GM12874 (cell line): ENCODE measurements at regions not wholly inside any gene's neighbourhood (a gene's known extent, or its start where the extent isn't known, plus 50 kb on each side); places are given as distances from the start of the nearest gene placed in this dataset.

ENCODE experiments used
- TF ChIP-seq, protein P1 (sequence below): IDR thresholded peaks from 2 replicates; pipeline ENCODE4 v1.5.1; 2011; ENCODE audit warnings: low read depth, mild to moderate bottlenecking, control low read depth, low read length, moderate library complexity; ENCODE audit not compliant: insufficient read depth

DNA sequence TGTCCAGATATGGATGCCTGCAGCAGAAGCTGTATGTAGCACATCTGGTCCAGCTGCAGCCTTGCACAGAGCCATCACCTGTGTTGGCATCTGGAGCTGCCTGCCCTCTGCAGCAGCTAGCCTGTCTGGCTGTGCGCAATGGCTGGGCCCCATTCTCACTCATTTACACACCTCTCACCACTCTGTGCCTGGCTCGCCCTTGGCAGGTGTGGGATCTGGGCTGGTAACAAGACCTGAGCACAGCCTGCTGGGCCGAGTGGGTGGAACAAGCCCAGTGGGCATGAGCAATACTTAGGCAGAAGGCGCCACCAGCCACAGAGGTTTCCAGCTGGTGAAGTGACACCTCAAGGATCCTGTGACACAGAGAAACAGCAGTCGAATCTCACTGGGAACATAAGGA is 714.1 kb downstream of the NUP35 start:
- TF ChIP-seq, protein P1, sequence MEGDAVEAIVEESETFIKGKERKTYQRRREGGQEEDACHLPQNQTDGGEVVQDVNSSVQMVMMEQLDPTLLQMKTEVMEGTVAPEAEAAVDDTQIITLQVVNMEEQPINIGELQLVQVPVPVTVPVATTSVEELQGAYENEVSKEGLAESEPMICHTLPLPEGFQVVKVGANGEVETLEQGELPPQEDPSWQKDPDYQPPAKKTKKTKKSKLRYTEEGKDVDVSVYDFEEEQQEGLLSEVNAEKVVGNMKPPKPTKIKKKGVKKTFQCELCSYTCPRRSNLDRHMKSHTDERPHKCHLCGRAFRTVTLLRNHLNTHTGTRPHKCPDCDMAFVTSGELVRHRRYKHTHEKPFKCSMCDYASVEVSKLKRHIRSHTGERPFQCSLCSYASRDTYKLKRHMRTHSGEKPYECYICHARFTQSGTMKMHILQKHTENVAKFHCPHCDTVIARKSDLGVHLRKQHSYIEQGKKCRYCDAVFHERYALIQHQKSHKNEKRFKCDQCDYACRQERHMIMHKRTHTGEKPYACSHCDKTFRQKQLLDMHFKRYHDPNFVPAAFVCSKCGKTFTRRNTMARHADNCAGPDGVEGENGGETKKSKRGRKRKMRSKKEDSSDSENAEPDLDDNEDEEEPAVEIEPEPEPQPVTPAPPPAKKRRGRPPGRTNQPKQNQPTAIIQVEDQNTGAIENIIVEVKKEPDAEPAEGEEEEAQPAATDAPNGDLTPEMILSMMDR: no peak

DNA sequence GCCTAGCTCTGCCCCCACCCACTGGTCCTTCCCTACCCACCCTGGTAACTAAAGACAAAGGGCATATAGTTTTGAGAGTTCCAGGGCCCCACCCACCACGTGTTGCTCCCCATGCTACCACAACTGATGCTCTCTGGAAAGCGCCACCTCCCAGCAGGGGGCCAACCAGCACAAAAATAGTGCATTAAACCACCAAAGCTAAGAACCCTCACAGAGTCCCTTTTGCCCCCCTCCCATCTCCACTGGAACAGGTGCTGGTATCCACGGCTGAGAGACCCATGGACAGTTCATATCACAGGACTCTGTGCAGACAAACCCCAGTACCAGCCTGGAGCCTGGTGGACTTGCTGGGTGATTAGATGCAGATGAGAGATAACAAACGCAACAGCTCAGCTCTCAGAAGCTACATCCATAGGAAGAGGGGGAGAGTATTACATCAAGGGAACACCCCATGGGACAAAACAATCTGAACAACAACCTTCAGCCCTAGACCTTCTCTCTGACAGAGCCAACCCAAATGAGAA is 715.9 kb downstream of the NUP35 start:
- TF ChIP-seq, protein P1: no peak

DNA sequence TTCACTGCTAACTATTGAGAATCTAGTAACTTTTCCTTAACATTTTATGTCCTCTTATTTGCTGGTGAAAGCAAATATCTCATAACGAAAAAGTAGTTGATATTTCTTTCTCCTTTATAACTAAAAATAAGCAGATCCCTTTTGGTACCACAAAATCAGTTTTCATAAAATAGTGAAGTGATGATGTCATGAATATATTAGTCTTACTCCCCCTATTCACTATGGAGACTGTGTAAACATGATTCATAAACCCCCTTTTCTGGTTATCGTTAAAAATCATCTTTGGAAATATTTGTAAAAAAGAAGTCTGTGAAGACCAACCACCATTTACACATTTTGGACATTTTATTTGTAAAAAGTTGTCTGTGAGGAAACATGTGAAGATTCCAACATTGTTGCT is 734.9 kb downstream of the NUP35 start:
- TF ChIP-seq, protein P1: no peak

DNA sequence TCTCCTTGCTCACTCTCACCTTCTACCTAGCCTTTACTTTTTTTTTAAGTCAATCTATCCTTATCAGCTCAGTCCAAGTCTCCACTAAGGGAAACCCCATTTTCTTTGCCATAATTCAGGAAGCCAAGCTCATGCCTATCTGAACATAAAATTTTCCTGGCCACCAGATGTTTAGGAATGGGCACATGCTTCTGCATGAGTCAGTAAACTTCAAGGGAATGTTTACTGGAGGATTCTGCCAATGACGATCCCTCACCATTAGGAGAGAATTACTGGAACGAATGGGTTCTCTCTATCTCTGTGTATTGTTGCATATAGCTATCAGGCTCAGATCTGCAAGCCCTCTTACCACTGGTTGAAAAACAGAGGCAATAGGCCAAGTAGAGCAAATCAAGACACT is 731.7 kb upstream of the ZNF804A start:
- TF ChIP-seq, protein P1: no peak

DNA sequence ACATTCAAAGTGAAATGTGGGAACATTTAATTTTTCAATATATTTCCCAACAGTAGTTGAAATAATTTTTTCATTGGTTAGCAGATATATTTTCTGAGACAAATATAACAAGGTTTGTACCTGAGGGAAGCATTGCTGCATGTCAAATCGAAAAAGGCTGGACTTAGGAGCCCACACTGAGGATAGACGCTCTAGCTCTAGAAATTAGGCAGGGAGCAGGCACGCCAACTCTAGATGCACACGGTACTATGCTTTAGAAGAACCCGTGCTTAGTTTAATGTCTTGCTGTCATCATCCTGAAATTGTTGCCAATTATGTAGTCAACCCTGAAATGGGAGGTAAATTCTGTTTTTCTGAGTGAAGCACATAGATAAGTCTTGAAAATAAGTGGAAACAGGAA is 731.1 kb upstream of the ZNF804A start:
- TF ChIP-seq, protein P1: no peak

DNA sequence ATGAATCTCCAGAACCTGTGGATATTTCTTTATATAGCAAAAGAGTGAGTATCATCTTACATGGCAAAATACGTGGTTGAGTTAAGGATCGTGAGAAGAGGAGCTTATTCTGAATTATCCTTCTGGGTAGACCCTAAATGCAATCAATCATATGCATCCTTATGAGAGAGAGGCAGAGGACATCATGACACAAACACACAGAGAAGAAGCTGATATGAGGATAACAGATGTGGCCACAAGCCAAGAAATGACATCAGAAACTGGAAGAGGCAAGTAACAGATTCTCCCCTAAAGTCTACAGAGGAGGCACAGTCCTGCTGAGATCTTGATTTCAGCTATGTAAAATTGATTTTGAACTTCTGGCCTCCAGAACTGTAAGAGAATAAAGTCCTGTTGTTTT is 730.2 kb upstream of the ZNF804A start:
- TF ChIP-seq, protein P1: no peak

DNA sequence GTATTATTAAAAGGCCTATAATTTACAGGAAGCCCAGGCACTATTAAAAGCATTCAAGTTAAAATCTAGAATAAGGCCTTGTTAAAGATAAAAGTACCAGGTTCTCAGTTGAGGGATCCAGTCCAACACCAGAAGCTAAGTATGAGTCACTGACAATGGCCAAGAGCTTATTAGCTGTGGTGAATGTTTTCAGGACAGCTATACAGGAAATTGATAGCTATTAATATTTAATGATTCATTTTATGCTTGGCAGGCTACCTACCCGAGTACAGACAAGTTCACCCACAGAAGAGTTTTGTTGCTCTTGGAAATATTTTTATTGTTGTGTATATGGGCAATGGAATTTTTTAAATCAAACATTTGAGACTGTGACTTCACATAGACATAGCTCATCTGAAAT is 729.6 kb upstream of the ZNF804A start:
- TF ChIP-seq, protein P1: no peak

DNA sequence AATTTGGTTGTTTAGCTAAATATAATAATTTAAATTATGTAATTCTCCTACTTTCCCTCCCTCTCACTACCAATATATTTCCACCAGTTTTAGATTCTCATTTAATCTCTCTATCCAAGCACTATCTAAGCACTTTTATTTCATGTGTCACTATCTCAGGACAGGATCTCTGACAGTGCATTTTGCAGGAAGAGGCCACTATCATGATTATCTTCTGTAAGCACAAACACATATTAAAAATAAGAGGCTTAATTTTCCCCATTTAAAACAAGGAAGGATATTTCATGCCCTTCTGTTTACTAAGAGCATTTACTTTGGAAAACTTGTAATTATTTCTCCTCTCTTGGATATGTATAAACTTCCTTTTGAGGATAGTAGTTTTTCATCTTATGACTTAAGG is 726.2 kb upstream of the ZNF804A start:
- TF ChIP-seq, protein P1: no peak
